AG04450 (cell line): ENCODE measurements at regions not wholly inside any gene's neighbourhood (a gene's known extent, or its start where the extent isn't known, plus 50 kb on each side); places are given as distances from the start of the nearest gene placed in this dataset.

Experiments used
- CTCF ChIA-PET: fragments of 300-600, 350-600 bp; formaldehyde crosslinking; extraction: SDS; loops from one replicate; lab custom pipeline; 2022; ENCODE audit warnings: antibody characterized with exemption, inconsistent platforms; lab: Charles Lee
- POLR2A ChIA-PET: fragments of 350-600 bp; formaldehyde crosslinking; extraction: SDS; loops from one replicate; lab custom pipeline; 2021; ENCODE audit warnings: antibody characterized with exemption, inconsistent platforms; lab: Yijun Ruan, JAX
- DNase-seq: peaks from one replicate; pipeline ENCODE4 v3.0.0-alpha.2; 2011; ENCODE audit warnings: low read depth, low spot score
- H3K27ac ChIP-seq: one replicate; pipeline ENCODE4 v1.5.1; 2012; ENCODE audit warnings: low read depth, low read length, control low read depth
- H3K27me3 ChIP-seq: one replicate; pipeline ENCODE4 v1.6.0; 2012; ENCODE audit warnings: low read length; ENCODE audit not compliant: control insufficient read depth, insufficient read depth
- H3K4me3 ChIP-seq: 2 replicates; pipeline ENCODE4 v1.5.1; 2011; ENCODE audit warnings: mild to moderate bottlenecking, low read depth, low read length, control low read depth
- H3K9me3 ChIP-seq: 2 replicates; pipeline ENCODE4 v1.5.1; 2012; ENCODE audit warnings: low read length; ENCODE audit not compliant: control insufficient read depth, insufficient read depth
- CTCF ChIP-seq: IDR thresholded peaks from 2 replicates; pipeline ENCODE4 v1.5.1; 2011; ENCODE audit warnings: low read depth, low read length, control low read depth, inconsistent platforms

- H3K9me3 ChIP-seq, result no peaks in the 10 kb centered on the region
- no peak for TF ChIP-seq CTCF
- ChIA-PET POLR2A (no interaction called here), CTCF (no interaction called here)
- no peak for DNase-seq
- H3K27me3 ChIP-seq, result no peaks in the 10 kb centered on the region
- H3K27ac ChIP-seq, result no peak overlapping the region
- no peak overlapping the region for H3K4me3 ChIP-seq
Measured at GRCh38 chr5:85148701-85149100, 764.0 kb upstream of the EDIL3 start.

GRCh38 chr5:85159395-85159794, 774.7 kb upstream of the EDIL3 start:
- no peak overlapping the region for H3K4me3 ChIP-seq
- H3K27me3 ChIP-seq, result no peaks in the 10 kb centered on the region
- POLR2A ChIA-PET, result no interaction called here
- no peak for DNase-seq
- TF ChIP-seq CTCF, result no peak
- no peaks in the 10 kb centered on the region for H3K9me3 ChIP-seq
- no peak overlapping the region for H3K27ac ChIP-seq
- CTCF ChIA-PET, result no interaction called here

- H3K4me3 ChIP-seq, result no peak overlapping the region
- H3K27me3 ChIP-seq, result no peaks in the 10 kb centered on the region
- no peak for TF ChIP-seq CTCF
- ChIA-PET POLR2A (no interaction called here), CTCF (no interaction called here)
- DNase-seq, result no peak
- H3K9me3 ChIP-seq, result no peaks in the 10 kb centered on the region
- no peak overlapping the region for H3K27ac ChIP-seq
Measured at GRCh38 chr5:85168474-85168873, 783.8 kb upstream of the EDIL3 start.

GRCh38 chr5:85170183-85170582, 785.5 kb upstream of the EDIL3 start:
- Histone ChIP-seq H3K27me3 (no peaks in the 10 kb centered on the region), H3K9me3 (no peaks in the 10 kb centered on the region), H3K4me3 (no peak overlapping the region), H3K27ac (no peak overlapping the region)
- ChIA-PET POLR2A (no interaction called here), CTCF (no interaction called here)
- no peak for TF ChIP-seq CTCF
- no peak for DNase-seq

GRCh38 chr5:85173469-85173868, 788.8 kb upstream of the EDIL3 start:
- Histone ChIP-seq H3K4me3 (no peak overlapping the region), H3K27me3 (no peaks in the 10 kb centered on the region), H3K27ac (no peak overlapping the region), H3K9me3 (no peaks in the 10 kb centered on the region)
- no peak for DNase-seq
- TF ChIP-seq CTCF, result no peak
- POLR2A ChIA-PET, result no interaction called here
- CTCF ChIA-PET, result no interaction called here
